ENCODE measurements at regions not wholly inside any gene's neighbourhood (a gene's known extent, or its start where the extent isn't known, plus 50 kb on each side); places are given as distances from the start of the nearest gene placed in this dataset.
"Not testable (repeated sequence)": the region's sequence is repeated elsewhere in the genome, so short reads cannot be mapped to it uniquely, and the experiment has no call there.

GRCh38 chr6:170038251-170038650 lies 252.6 kb downstream of the DLL1 start:
- H4K20me1 ChIP-seq (ENCODE audit: insufficient read depth, low read length), result no peaks in the 10 kb centered on the region
- no peak overlapping the region for H3K4me3 ChIP-seq (ENCODE audit: low read depth in 1 of 2, low read length in 2 of 2)
- no peak for TF ChIP-seq CTCF (IDR thresholded peaks at IDR 0.05; ENCODE audit: borderline replicate concordance, extremely low read depth, low read length, poor library complexity, severe bottlenecking)
- no peak for TF ChIP-seq EZH2 (IDR thresholded peaks at IDR 0.05; ENCODE audit: borderline replicate concordance, low read depth, low read length, severe bottlenecking)
- no peaks in the 10 kb centered on the region for H3K27me3 ChIP-seq (ENCODE audit: insufficient read depth, low read length, poor library complexity)
- H3K36me3 ChIP-seq (ENCODE audit: insufficient read depth, low read length), result no peaks in the 10 kb centered on the region
- DNase-seq (no peak), ATAC-seq (ENCODE audit: insufficient read depth, low read depth) (no peak)
- no peak overlapping the region for H3K27ac ChIP-seq (ENCODE audit: low read length)
- no peak overlapping the region for H2AFZ ChIP-seq (ENCODE audit: low read depth, low read length)
- no peak overlapping the region for H3K4me2 ChIP-seq (ENCODE audit: insufficient read depth, low read length)
- peaks cover 10% of the 10 kb centered on the region for H3K9me3 ChIP-seq (ENCODE audit: insufficient read depth, low read length, severe bottlenecking)
- H3K4me1 ChIP-seq (ENCODE audit: insufficient read depth, low read length), result no peaks in the 10 kb centered on the region
- no peak overlapping the region for H3K9ac ChIP-seq (ENCODE audit: low read depth, low read length)
- no peaks in the 10 kb centered on the region for H3K79me2 ChIP-seq (ENCODE audit: insufficient read depth, low read length)

- H3K4me3 ChIP-seq (ENCODE audit: low read depth in 1 of 2, low read length in 2 of 2), result no peak overlapping the region
- H3K27me3 ChIP-seq (ENCODE audit: insufficient read depth, low read length, poor library complexity), result no peaks in the 10 kb centered on the region
- TF ChIP-seq EZH2 (IDR thresholded peaks at IDR 0.05; ENCODE audit: borderline replicate concordance, low read depth, low read length, severe bottlenecking) (no peak), CTCF (IDR thresholded peaks at IDR 0.05; ENCODE audit: borderline replicate concordance, extremely low read depth, low read length, poor library complexity, severe bottlenecking) (no peak)
- H2AFZ ChIP-seq (ENCODE audit: low read depth, low read length), result no peak overlapping the region
- H3K4me1 ChIP-seq (ENCODE audit: insufficient read depth, low read length), result no peaks in the 10 kb centered on the region
- H3K9ac ChIP-seq (ENCODE audit: low read depth, low read length), result no peak overlapping the region
- no peak overlapping the region for H3K4me2 ChIP-seq (ENCODE audit: insufficient read depth, low read length)
- no peaks in the 10 kb centered on the region for H3K36me3 ChIP-seq (ENCODE audit: insufficient read depth, low read length)
- H4K20me1 ChIP-seq (ENCODE audit: insufficient read depth, low read length), result no peaks in the 10 kb centered on the region
- H3K79me2 ChIP-seq (ENCODE audit: insufficient read depth, low read length), result no peaks in the 10 kb centered on the region
- ATAC-seq (ENCODE audit: insufficient read depth, low read depth) (no peak), DNase-seq (no peak)
- peaks cover 15% of the 10 kb centered on the region for H3K9me3 ChIP-seq (ENCODE audit: insufficient read depth, low read length, severe bottlenecking)
- H3K27ac ChIP-seq (ENCODE audit: low read length), result no peak overlapping the region
Measured at GRCh38 chr6:170037541-170038250, 253.2 kb downstream of the DLL1 start.

GRCh38 chr6:170036916-170037315 lies 254.0 kb downstream of the DLL1 start:
- no peaks in the 10 kb centered on the region for H3K79me2 ChIP-seq (ENCODE audit: insufficient read depth, low read length)
- no peaks in the 10 kb centered on the region for H3K27me3 ChIP-seq (ENCODE audit: insufficient read depth, low read length, poor library complexity)
- no peak overlapping the region for H3K27ac ChIP-seq (ENCODE audit: low read length)
- no peak overlapping the region for H3K4me3 ChIP-seq (ENCODE audit: low read depth in 1 of 2, low read length in 2 of 2)
- no peak overlapping the region for H3K9ac ChIP-seq (ENCODE audit: low read depth, low read length)
- H3K4me2 ChIP-seq (ENCODE audit: insufficient read depth, low read length), result no peak overlapping the region
- ATAC-seq (ENCODE audit: insufficient read depth, low read depth) (no peak), DNase-seq (no peak)
- TF ChIP-seq CTCF (IDR thresholded peaks at IDR 0.05; ENCODE audit: borderline replicate concordance, extremely low read depth, low read length, poor library complexity, severe bottlenecking), result no peak
- no peak for TF ChIP-seq EZH2 (IDR thresholded peaks at IDR 0.05; ENCODE audit: borderline replicate concordance, low read depth, low read length, severe bottlenecking)
- H3K9me3 ChIP-seq (ENCODE audit: insufficient read depth, low read length, severe bottlenecking), result peaks cover 16% of the 10 kb centered on the region
- H3K4me1 ChIP-seq (ENCODE audit: insufficient read depth, low read length), result no peaks in the 10 kb centered on the region
- no peaks in the 10 kb centered on the region for H3K36me3 ChIP-seq (ENCODE audit: insufficient read depth, low read length)
- H4K20me1 ChIP-seq (ENCODE audit: insufficient read depth, low read length), result no peaks in the 10 kb centered on the region
- H2AFZ ChIP-seq (ENCODE audit: low read depth, low read length), result no peak overlapping the region

- not testable (repeated sequence) for ATAC-seq (ENCODE audit: insufficient read depth, low read depth); H2AFZ ChIP-seq (ENCODE audit: low read depth, low read length); H3K4me1 ChIP-seq (ENCODE audit: insufficient read depth, low read length); H4K20me1 ChIP-seq (ENCODE audit: insufficient read depth, low read length); H3K9ac ChIP-seq (ENCODE audit: low read depth, low read length); H3K4me3 ChIP-seq (ENCODE audit: low read depth in 1 of 2, low read length in 2 of 2); H3K27me3 ChIP-seq (ENCODE audit: insufficient read depth, low read length, poor library complexity); H3K27ac ChIP-seq (ENCODE audit: low read length); DNase-seq; H3K4me2 ChIP-seq (ENCODE audit: insufficient read depth, low read length); H3K79me2 ChIP-seq (ENCODE audit: insufficient read depth, low read length); H3K36me3 ChIP-seq (ENCODE audit: insufficient read depth, low read length)
- peaks cover 16% of the 10 kb centered on the region for H3K9me3 ChIP-seq (ENCODE audit: insufficient read depth, low read length, severe bottlenecking)
Measured at GRCh38 chr6:170036367-170036766, 254.5 kb downstream of the DLL1 start.

Data from DND-41 (cell line).